Endothelial cell of umbilical vein (primary cell): ENCODE measurements at regions not wholly inside any gene's neighbourhood (a gene's known extent, or its start where the extent isn't known, plus 50 kb on each side); places are given as distances from the start of the nearest gene placed in this dataset.

ENCODE experiments used
- BruUV-seq: library from RNA; stranded (reverse); fragments of 400-500 nt; replicated peaks from 2 replicates; lab custom pipeline; 2021; lab: Mats Ljungman, UMichigan
- CTCF ChIA-PET: fragments of 300-600, 350-600 bp; sonication (Branson Sonifier 250); formaldehyde crosslinking; loops from one replicate; lab custom pipeline; 2021; ENCODE audit warnings: antibody characterized with exemption, inconsistent platforms; lab: Charles Lee
- POLR2A ChIA-PET: fragments of 300-600, 350-600 bp; sonication (Branson Sonifier 250); formaldehyde crosslinking; loops from one replicate; lab custom pipeline; 2021; ENCODE audit warnings: antibody characterized with exemption, inconsistent platforms; lab: Charles Lee
- DNase-seq: peaks from one replicate; pipeline ENCODE4 v3.0.0-alpha.2; 2011; ENCODE audit warnings: low read depth, low spot score
- FAIRE-seq: peaks from 2 replicates; lab custom pipeline; 2011; peaks lifted over from hg19 to GRCh38; lab: Jason Lieb, UNC
- H2AFZ ChIP-seq: 2 replicates; pipeline ENCODE4 v1.6.0; 2012; ENCODE audit warnings: low read depth, low read length, control low read depth, inconsistent platforms
- H3K27ac ChIP-seq: 2 replicates; pipeline ENCODE4 v1.5.1; 2011; ENCODE audit warnings: low read depth, mild to moderate bottlenecking, control low read depth, low read length, moderate library complexity; ENCODE audit not compliant: insufficient read depth
- H3K27me3 ChIP-seq, 2 experiments: 2 replicates each; pipeline versions ENCODE4 v1.6.0 to v1.6.1; 2011; ENCODE audit warnings: low read length in 2 of 2, mixed read lengths in 1 of 2; ENCODE audit not compliant: control insufficient read depth in 2 of 2, insufficient read depth in 2 of 2
- H3K36me3 ChIP-seq, 2 experiments: 2 replicates in 1 of 2; 3 replicates in 1 of 2; pipeline ENCODE4 v1.5.1; 2011; ENCODE audit warnings: low read length in 2 of 2, mild to moderate bottlenecking in 1 of 2, moderate library complexity in 1 of 2; ENCODE audit not compliant: control insufficient read depth in 2 of 2, insufficient read depth in 2 of 2; ENCODE audit errors: extremely low read depth in 1 of 2
- H3K4me1 ChIP-seq: 3 replicates; pipeline ENCODE4 v1.5.1; 2011; ENCODE audit warnings: mild to moderate bottlenecking, low read length; ENCODE audit not compliant: control insufficient read depth, insufficient read depth; ENCODE audit errors: extremely low read depth
- H3K4me2 ChIP-seq: 2 replicates; pipeline ENCODE4 v1.6.1; 2011; ENCODE audit warnings: low read length, control low read depth, mixed read lengths; ENCODE audit not compliant: insufficient read depth
- H3K4me3 ChIP-seq, 3 experiments: fragments of 200-600 bp in 1 of 3; sonication (generic), shearing (Covaris generic) in 1 of 3; replicated peaks in 1 of 3; 2 replicates each; pipeline ENCODE4 v1.5.1; 2011 to 2016; ENCODE audit warnings: control low read depth in 3 of 3, low read length in 3 of 3, mild to moderate bottlenecking in 2 of 3, inconsistent platforms in 1 of 3, low read depth in 1 of 3, moderate library complexity in 1 of 3; ENCODE audit not compliant: insufficient read depth in 1 of 3
- H3K79me2 ChIP-seq: 2 replicates; pipeline ENCODE4 v1.6.0; 2012; ENCODE audit warnings: low read length, inconsistent platforms; ENCODE audit not compliant: control insufficient read depth, insufficient read depth
- H3K9ac ChIP-seq: replicated peaks from 2 replicates; pipeline ENCODE3; 2011; ENCODE audit warnings: low read length, control low read depth; ENCODE audit not compliant: insufficient read depth; ENCODE audit errors: extremely low read depth
- H3K9me1 ChIP-seq: replicated peaks from 3 replicates; pipeline ENCODE4 v1.6.0; 2011; ENCODE audit warnings: mild to moderate bottlenecking, low read length; ENCODE audit not compliant: control insufficient read depth, insufficient read depth; ENCODE audit errors: extremely low read depth
- H3K9me3 ChIP-seq: replicated peaks from 2 replicates; pipeline ENCODE4 v1.5.1; 2012; ENCODE audit warnings: low read length, inconsistent platforms; ENCODE audit not compliant: control insufficient read depth, insufficient read depth
- H4K20me1 ChIP-seq: replicated peaks from 2 replicates; pipeline ENCODE3; 2011; ENCODE audit warnings: mild to moderate bottlenecking, low read length; ENCODE audit not compliant: control insufficient read depth, insufficient read depth; ENCODE audit errors: extremely low read depth
- CTCF ChIP-seq, 2 donors: IDR thresholded peaks; 1 replicate in 1 of 2; 2 replicates in 1 of 2; pipeline ENCODE4 v1.5.1; 2011; ENCODE audit warnings: low read length in 2 of 2, mild to moderate bottlenecking in 2 of 2, moderate library complexity in 2 of 2, control low read depth in 1 of 2, inconsistent platforms in 1 of 2, low read depth in 1 of 2; ENCODE audit not compliant: insufficient read depth in 1 of 2; ENCODE audit errors: extremely low read depth in 1 of 2
- EZH2 ChIP-seq: IDR thresholded peaks from 2 replicates; pipeline ENCODE4 v1.6.1; 2012; ENCODE audit warnings: borderline replicate concordance, low read depth, mild to moderate bottlenecking, moderate library complexity, low read length, inconsistent platforms; ENCODE audit not compliant: severe bottlenecking
- FOS ChIP-seq: IDR thresholded peaks from 2 replicates; pipeline ENCODE4 v1.6.1; 2011; ENCODE audit warnings: mild to moderate bottlenecking, low read length, moderate library complexity, borderline replicate concordance; ENCODE audit not compliant: insufficient read depth
- GATA2 ChIP-seq: IDR thresholded peaks from 2 replicates; pipeline ENCODE4 v1.7.0; 2011; ENCODE audit warnings: low read depth, mild to moderate bottlenecking, moderate library complexity, mixed read lengths, low read length; ENCODE audit not compliant: insufficient read length, insufficient read depth
- JUN ChIP-seq: IDR thresholded peaks from 2 replicates; pipeline ENCODE4 v1.6.1; 2011; ENCODE audit warnings: borderline replicate concordance, low read depth; ENCODE audit not compliant: insufficient read length, insufficient read depth
- MYC ChIP-seq: IDR thresholded peaks from one replicate; pipeline ENCODE4 v1.6.1; 2011; ENCODE audit warnings: mild to moderate bottlenecking, low read depth, low read length
- POLR2A ChIP-seq: IDR thresholded peaks from 2 replicates; pipeline ENCODE4 v1.6.1; 2012; ENCODE audit warnings: low read depth, mild to moderate bottlenecking, control low read depth, low read length
- POLR2AphosphoS5 ChIP-seq: IDR thresholded peaks from 2 replicates; pipeline ENCODE4 v1.6.1; 2012; ENCODE audit warnings: low read depth, mild to moderate bottlenecking, control low read depth, low read length, moderate library complexity; ENCODE audit not compliant: insufficient read depth
- dilution Hi-C: fragments of 300-500 bp; cut with MboI; formaldehyde crosslinking; loops from one replicate; pipeline ENCODE4 v1.15.0; 2019; ENCODE audit warnings: low sequenced_read_pairs; ENCODE audit not compliant: extremely low pct_ligation_motif_present
- intact Hi-C: fragments of 100-400 bp; cut with micrococcal nuclease; formaldehyde crosslinking; loops from one replicate; pipeline ENCODE4 v1.10.0; 2022
- TF ChIP-seq, protein P1 (sequence below): IDR thresholded peaks from 2 replicates; pipeline ENCODE4 v1.6.1; 2011; ENCODE audit not compliant: insufficient read depth, insufficient read length

DNA sequence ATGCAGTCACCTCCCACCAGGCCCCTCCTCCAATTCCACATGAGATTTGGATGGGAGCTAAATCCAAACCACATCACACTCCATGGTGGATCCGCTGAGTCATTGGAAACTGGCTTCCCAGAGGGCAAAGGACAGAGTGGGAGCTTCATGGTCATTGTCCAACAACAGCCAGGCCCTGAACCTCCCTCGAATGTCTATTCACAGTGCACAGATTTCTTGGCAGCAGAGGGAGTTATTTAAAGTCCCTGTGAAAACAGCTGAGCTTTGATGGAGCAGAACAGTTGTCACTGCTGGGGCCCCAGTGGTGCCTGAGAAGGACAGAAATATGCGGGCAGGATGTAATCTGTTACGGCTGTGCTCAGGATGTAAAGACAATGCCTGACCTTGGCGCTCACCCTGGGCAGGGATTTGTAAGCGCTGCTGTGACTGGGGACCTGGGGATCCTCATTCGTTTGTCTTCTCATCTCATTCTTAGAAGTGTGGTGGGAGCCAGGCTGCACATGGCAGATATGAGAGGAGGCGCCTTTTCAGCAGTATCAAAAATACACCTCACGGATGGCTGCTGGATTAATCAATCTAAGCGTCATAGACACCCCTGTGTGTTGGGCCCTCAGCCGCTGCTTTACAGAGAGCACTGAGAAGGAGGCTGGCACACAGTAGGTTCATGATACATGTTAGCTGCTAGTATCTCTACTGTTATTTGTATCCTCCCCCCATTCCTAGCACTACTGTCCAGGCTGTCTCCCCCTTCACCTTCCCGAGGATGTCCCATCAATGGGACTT, 439.4 kb downstream of the PTPRU start:
- Histone ChIP-seq H2AFZ (no peak overlapping the region), H3K9ac (no peak overlapping the region), H3K27me3 (no peaks in the 10 kb centered on the region), H3K4me1 (no peaks in the 10 kb centered on the region), H3K36me3 (no peaks in the 10 kb centered on the region), H3K4me3 (no peak overlapping the region), H3K4me2 (no peak overlapping the region), H3K9me1 (no peaks in the 10 kb centered on the region), H4K20me1 (no peaks in the 10 kb centered on the region), H3K27ac (no peak overlapping the region), H3K9me3 (no peaks in the 10 kb centered on the region), H3K79me2 (no peaks in the 10 kb centered on the region)
- intact Hi-C loops (no loop called here), dilution Hi-C loops (no loop called here)
- POLR2A ChIA-PET = no interaction called here
- DNase-seq (no peak), FAIRE-seq (no peak)
- TF ChIP-seq CTCF (IDR thresholded peaks at IDR 0.05; ENCODE audit: extremely low read depth in 1 of 2, insufficient read depth in 1 of 2, low read depth in 1 of 2, low read length in 2 of 2) = no peak
- TF ChIP-seq POLR2A = no peak
- TF ChIP-seq, protein P1, sequence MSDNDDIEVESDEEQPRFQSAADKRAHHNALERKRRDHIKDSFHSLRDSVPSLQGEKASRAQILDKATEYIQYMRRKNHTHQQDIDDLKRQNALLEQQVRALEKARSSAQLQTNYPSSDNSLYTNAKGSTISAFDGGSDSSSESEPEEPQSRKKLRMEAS = no peak
- no peak for TF ChIP-seq FOS
- TF ChIP-seq EZH2 = no peak
- TF ChIP-seq POLR2AphosphoS5 = no peak
- TF ChIP-seq MYC = no peak
- TF ChIP-seq GATA2 = no peak
- no peak for TF ChIP-seq JUN
- CTCF ChIA-PET = no interaction called here
- no TSS peak for BruUV-seq
